ENCODE measurements at regions not wholly inside any gene's neighbourhood (a gene's known extent, or its start where the extent isn't known, plus 50 kb on each side); places are given as distances from the start of the nearest gene placed in this dataset.

DNA sequence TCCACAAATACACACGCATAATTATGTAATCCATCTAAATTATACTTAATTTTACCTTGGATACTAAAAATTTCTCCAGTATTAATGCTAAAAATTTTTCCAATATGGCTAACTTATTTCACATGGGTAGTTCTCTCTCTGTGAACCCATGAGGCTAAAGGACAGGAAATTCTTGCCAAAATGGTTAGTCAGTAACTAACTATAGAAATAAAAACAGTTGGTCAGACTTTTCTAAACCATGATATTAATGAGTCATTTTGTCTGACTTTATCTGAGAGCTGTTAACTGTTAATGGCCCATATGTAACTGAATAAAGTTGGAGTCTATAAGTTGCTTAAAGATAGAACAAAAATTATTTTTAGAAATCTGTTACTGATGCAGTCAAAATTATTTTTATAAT is 549.4 kb downstream of the TLL1 start:
- TF ChIP-seq EZH2phosphoT487 (IDR thresholded peaks at IDR 0.05; ENCODE audit: borderline replicate concordance, low read length): no peak
- TF ChIP-seq, protein P1, sequence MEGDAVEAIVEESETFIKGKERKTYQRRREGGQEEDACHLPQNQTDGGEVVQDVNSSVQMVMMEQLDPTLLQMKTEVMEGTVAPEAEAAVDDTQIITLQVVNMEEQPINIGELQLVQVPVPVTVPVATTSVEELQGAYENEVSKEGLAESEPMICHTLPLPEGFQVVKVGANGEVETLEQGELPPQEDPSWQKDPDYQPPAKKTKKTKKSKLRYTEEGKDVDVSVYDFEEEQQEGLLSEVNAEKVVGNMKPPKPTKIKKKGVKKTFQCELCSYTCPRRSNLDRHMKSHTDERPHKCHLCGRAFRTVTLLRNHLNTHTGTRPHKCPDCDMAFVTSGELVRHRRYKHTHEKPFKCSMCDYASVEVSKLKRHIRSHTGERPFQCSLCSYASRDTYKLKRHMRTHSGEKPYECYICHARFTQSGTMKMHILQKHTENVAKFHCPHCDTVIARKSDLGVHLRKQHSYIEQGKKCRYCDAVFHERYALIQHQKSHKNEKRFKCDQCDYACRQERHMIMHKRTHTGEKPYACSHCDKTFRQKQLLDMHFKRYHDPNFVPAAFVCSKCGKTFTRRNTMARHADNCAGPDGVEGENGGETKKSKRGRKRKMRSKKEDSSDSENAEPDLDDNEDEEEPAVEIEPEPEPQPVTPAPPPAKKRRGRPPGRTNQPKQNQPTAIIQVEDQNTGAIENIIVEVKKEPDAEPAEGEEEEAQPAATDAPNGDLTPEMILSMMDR (IDR thresholded peaks at IDR 0.05; ENCODE audit: low read depth, low read length, poor library complexity, severe bottlenecking): no peak
